Activated CD8-positive, alpha-beta memory T cell treated with anti-CD3 and anti-CD28 coated beads, Interleukin-2, amount 50 U/mL, for 1 hour (primary cell): ENCODE measurements at regions not wholly inside any gene's neighbourhood (a gene's known extent, or its start where the extent isn't known, plus 50 kb on each side); places are given as distances from the start of the nearest gene placed in this dataset.

Experiments
- DNase-seq: peaks from one replicate; pipeline ENCODE4 v3.0.0-alpha.2; 2020; ENCODE audit errors: extremely low read depth

DNA sequence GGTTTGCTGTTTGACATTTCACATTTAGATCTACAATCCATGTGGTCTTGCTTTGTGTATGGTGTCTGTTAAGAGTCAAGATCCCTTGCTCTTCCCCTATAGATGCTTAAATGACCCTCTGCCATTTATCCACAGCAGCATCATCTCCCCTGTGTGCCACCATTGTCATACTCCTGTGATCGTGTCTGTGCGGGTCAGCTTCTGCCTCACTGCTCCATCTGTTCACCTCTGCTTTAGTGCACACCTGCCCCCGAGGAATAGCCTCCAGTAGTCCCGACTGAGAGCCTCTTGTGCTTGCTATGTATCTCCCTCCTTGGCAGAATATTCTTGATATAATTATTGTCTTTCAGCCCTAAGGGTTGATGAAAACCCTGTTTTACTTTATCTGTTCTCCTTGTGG, 551.2 kb downstream of the CDH26 start:
- no peak for DNase-seq

DNA sequence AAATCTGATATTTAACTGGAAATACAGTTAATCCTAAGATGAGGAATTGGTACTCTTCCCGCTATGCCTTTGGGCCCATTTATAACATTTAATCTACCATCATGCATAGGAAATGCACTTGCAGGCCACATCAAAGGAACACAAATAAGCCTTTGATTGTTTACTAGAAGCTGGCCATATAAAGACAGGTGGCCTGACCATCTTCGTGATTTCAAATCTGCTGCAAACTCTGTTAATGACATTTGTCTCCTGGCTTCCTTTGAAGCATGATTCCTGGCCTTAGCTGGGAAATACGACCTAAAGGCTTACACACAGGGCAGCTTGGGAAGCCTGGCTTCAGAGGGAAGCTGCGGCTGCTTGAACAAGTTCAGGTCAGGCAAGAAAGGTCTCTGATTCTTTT, 552.1 kb downstream of the CDH26 start:
- no peak for DNase-seq

DNA sequence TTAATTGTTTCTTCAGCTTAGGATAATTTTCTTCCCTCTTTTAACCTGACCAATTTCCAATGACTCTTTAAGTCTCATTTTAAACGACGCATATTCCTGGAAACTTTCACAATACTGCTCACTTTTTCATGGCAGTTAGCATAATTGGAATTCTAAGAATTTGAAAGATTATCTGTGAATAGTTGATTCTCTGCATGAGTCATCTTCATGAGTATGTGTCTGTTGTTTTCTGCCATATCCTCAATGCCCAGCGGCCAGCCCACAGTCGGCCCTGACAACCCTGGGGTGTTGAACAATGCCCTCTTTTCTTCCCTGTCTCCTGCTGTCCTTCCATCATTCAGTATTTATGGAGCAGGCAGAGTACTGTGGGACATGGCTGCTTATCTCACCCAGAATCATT, 554.2 kb downstream of the CDH26 start:
- no peak for DNase-seq

DNA sequence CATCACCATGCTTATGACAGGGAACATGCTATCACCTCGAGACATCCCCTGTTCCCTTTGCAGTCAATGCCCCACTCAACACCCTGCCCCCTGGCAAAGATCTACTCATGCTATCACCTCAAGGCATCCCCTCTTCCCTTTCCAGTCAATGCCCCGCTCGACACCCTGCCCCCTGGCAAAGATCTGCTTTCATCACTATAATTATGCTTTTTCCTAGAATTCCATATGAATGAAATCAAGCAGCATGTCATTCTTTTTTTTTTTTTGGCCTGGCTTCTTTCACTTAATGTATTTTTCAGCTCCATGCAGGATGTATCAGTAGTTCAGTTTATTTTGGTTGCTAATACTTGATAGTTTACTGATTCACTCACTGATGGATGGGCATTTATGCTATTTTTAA, 554.9 kb downstream of the CDH26 start:
- DNase-seq, result no peak

DNA sequence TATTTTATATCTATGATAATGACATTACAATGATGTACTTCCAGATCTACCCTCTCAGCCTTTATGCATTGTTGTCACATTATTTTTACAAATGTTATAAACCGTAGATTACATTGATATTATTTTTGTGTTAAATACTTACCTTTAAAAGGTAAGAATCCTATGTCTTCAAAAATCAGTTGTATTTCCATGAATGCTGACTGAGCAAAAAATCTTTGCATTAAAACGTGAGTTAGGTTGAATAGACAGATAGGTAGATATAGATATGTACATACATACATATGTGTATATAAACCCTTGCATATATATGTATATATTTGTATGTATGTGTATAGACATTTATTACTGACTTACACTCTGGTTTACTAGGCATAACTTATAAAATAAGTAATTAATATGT, 558.2 kb downstream of the CDH26 start:
- DNase-seq, result no peak

DNA sequence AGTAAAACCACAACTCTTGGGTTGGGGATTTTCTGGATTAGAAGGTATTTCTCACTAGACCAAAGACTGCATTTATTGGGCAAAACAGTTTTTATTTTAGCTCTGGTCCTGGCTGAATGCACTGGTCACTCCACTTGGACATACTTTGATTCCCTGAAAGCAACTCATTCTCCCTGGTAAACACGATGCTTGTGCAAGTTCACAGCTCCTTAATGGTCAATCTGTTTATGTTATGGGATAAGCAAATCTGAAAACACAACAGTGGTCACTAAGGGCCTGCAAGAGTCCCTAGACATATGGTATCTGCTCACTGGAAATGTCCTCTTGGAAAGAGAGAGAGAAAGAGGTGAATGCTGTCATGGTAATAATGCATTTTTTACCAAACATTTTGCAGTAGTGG, 559.8 kb downstream of the CDH26 start:
- DNase-seq, result no peak

DNA sequence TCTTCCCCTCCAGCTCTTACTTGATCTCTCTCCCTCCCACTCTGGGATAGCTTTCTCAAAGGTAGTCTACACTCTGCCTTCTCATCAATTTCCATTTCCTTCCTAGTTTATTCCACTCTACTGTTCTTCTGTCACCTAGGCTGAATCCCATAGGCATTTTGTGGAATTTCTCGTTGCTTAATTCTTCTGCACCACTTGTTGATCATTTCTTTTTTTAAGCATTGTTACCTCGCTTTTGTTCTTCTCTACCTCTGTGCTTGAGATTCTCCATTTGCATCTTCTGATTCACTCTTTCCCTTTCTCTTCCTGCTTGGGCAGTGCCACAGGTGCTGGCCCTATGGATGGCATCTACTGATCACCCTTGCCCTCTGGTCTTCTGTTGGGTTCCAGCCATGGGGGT, 567.2 kb downstream of the CDH26 start:
- DNase-seq, result no peak

DNA sequence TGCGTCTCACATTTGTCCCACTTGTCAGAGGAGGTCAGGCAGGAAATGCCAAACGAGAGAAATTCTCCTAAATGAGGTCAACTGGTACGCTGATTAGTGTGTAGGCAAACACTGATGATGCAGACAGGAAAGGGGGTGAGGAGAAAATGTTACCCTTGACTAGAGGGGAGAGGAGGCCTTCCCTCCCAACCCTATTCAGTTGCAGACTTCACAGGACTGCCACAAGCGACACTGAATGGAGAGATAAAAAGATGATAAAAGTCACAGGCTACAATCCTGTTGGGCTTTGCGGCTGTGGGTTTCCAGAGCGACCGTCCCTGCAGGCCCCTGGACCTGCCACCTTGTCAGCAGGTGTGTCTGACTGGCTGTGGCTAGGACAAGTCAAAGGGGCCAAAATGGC, 569.4 kb downstream of the CDH26 start:
- no peak for DNase-seq

DNA sequence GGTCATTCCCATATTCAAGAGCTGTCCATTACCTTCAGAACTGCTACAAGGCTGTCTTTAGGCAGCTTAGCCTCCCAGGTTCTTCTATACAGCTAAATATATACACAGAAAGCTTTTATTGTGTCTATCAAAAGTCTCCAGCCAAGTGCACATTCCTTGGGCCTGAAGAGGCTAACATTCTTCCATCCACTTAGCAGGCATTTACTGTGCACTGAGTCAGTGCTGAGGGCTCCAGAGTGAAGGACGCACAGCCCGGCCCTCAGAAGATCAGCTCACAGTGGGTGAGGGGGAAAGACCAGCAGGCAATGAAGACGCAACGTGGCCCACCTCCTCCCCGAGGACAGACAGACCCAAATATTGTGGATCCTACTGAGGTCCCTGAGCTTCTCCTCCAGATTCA, 569.9 kb downstream of the CDH26 start:
- DNase-seq, result no peak

DNA sequence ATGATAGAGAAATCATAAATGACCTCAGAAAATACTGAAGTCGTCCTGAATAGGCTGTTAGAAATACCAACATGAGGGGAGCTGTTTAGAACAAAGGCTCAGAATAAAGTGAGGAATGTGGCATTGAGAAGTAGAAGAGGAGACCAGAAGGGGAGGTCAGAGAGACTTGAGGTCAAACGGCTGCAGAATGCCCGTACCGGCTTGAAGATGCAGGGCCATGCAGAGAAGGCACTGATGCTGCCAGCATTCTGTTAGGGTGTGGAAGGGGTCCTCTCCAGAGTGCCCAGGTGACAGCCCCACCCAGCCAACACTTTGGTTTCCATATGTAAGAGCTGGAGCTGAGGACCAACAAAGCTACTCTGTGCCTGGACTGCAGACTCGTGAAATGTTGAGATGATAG, 570.9 kb downstream of the CDH26 start:
- no peak for DNase-seq

DNA sequence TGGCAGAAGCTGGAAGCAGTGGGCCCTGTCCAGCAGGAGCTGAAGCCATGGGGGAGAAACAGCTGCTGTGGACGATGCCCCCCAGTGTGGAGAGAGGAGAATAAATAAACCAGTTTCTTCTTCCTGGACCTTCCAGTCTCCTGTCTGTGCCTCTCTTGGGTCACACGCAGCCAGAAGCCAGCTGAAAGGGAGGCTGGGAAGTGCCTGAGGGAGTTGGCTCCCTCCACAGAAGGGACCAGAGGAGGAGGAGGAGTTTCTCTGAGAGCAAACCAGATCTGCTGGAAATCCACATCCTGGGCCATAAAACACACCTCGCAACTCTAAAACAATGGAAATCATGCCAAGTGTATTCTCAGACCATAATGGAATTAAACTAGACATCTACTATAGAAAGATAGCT, 577.0 kb downstream of the CDH26 start:
- DNase-seq, result no peak

DNA sequence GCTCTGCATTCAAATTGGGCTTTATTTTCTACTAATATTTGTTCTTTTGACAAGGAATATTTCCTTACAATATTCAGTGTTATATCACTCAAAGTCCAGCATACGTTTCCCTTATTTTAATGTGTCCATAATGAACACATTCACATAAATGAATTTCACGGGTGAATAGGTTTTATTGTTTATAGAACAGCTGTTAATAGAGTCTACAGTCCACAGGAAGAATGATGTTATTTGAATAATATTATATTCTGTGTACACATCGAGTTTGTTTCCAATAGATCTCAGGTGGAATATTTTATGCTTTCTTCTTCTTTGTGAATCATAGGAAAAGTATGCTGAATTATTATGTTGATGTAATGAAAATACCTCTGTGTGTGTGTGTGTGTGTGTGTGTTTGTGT, 582.4 kb downstream of the CDH26 start:
- DNase-seq, result no peak

DNA sequence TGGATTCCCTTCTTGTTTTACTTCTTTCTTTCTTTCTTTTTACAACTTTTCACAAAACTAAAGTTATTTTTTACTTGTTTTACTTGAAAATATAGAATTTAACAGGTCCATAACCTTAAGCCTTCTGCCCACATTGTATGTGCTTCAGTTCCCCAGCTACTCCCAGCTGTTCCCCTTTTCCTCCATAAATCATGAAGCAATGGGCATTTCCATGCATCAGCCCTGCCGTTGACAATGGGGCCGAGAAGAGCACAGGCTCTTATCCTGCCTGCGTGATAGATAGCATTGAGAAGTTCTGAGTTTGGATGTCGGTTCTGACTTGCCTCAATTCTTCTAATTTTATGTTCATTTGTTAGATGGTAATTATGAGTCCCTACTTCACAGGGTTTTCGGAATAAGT, 583.8 kb downstream of the CDH26 start:
- no peak for DNase-seq

DNA sequence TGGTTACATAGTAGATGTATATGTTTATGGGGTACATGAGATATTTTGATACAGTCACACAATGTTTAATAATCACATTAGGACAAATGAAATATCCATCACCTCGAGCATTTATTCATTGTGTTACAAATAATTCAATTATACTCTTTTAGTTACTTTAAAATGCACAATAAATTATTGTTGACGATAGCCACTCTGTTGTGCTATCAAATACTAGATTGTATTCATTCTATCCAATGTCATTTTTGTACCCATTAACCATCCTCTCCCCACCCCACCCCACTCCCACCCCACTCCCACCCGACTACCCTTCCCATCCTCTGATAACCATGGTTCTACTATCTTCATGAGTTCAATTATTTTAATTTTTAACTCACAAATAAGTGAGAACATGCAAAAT, 585.4 kb downstream of the CDH26 start:
- no peak for DNase-seq

DNA sequence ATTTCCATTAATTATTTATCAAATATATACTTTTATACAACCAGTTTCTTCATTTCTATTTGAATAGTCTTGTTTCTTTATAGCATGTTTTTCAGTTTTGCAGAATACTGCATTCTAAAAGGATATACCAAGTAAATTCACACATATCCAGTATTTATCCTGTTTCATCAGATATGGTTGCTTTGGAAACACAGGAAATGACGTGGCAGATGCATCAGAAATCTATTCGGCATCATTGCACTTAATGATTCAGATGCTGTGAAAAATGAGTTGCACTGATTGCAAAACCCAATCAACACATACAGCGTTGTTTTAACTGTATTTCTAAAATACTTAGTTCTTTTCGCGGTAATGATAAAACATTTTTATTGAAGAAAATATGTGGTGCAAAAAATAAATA, 594.9 kb downstream of the CDH26 start:
- no peak for DNase-seq

DNA sequence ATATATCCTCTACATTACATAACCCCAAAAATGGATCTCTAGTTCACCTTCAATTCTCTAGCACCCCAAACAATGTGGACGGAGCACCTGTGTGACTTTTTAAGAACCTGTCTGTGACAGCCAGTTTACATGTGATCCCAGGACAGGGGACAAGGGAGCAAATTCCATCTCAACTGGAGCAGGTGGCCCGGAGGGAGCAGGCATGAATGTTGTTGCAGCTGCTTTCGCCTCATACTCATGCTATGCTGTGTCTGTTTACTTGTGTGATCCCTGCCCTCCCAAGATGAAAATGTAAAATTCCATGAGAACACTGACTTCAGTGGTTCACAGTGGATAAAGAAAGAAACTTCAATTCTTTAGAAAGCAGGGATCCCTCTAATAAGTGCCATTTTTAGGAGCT, 600.3 kb downstream of the CDH26 start:
- no peak for DNase-seq

DNA sequence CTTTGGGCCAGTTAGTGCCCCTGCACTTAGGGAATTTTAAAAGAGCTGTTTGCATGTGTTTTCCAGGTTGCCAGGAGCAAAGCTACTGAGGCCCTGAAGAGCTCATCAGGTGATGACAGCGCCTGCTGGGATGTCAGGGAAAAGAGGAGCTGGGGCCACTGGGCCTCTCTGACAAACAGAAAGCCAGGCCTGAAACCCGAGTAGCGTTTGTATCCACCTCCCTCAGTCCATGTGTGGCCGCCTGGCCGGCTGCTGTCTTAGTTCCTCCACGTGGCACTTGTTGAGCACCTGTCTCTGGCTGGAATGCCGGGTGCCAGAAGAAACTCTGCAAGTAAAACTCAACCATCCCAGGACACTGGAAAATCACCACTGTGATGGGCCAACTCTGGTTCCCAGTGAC, 601.2 kb downstream of the CDH26 start:
- DNase-seq, result no peak

DNA sequence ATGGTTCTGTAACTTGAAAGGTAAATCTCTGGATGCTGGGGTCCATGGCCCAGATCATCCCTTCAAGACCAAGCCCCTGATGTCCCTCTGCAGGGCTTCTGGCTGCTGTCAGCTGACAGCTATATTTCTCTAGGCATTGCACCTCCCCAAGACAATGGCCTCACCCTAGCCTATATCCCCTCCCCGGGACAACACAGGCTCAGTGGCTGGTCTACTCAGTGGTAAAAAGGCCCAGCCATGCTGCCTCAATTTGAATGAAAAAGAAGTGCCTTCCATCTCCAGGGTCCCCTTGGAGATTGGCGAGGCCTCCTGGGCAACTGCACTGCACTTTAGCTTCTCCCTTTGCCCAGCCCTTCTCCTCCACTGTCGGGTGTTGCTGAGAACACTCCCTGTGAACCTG, 602.8 kb downstream of the CDH26 start:
- no peak for DNase-seq

DNA sequence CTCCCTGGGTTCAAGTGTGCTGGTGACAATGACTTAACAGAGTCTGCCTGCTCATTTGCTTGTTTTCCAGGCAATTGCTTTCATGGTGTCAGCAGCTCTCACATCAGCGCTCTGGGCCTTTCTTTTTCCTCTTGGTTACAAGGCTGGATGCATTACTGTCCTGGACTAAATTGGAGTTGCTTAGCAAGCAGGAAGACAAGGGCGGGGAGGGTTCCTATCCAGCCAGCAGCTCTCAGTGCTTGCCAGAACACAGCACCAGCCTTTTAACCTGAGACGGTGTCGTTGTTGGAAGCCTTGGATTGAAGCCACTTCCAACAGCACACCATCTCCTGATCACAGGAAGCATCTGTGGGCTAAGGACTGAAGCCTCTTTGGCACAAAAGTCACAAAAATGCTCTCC, 606.9 kb downstream of the CDH26 start:
- no peak for DNase-seq

DNA sequence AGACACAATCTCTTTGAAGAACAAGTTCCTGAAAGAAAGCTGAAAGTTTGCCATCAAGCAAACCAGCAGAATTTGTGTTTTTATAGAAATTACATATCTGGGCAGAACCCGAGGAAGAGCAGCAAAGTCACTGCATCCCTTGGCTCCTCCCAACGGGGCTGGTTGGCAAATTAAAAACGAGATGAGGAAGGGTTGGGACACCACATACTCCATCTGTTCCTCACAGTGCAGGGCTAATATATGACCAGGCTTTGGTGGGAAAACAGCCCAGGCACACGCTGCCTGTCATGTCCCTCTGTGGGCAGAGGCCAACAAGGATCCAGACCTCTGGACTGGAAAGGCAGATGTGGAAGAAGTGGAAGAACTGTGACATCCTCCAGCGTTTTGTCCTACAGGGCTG, 607.3 kb downstream of the CDH26 start:
- no peak for DNase-seq

DNA sequence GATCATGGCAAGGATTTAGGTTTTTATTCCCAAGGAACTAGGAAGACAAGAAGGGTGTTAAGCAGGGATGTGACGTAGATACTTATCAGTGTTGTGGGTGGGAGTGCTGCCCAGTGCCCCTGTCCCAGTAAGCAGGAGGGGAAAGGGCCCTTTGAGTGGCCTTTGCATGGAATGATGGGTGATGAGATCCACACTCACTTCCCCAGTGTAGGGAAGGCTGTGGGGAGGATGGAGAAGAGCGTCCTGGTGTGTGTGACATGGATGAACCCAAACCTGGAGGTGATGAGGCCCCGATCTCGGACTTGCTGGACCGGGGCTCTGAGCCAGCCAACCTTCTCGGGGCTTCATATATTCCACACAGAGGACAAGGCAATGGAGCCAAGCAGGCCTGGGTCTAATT, 610.9 kb downstream of the CDH26 start:
- no peak for DNase-seq

DNA sequence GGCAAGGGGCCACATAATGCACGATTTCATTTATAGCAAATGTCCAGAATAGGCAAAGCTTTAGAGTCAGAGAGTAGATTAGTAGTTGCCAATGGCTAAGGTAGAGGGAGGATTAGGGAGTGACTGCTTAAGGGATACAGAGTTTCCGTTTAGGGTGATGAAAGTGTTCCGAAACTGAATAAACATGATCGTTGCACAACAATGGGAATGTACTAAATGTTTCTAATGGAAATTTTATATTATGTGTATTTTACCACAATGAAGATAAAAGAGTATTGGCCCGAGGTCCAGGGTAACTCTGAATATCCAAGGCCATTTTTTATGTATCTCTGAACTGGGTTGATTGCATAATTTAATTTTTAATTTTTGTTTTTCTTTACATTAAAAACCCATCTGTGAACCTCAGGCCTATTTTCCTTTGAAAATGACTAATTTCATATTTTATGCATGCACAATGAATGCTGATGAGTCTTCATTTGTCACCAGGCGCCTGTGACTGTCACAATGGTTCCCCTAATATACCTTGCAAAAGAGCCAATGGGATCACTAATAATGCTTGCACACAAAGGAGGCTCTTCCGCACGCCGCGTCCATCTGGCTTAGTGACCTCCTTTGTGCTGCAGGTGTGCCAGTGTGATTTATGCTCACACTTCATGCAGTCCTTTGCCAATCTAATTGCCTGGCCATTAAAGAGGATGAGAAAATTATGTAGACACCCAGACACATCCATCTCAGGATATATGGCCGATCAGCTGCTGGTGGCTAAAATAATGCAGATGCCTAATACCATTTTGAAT, 612.5 kb downstream of the CDH26 start:
- DNase-seq, result no peak

DNA sequence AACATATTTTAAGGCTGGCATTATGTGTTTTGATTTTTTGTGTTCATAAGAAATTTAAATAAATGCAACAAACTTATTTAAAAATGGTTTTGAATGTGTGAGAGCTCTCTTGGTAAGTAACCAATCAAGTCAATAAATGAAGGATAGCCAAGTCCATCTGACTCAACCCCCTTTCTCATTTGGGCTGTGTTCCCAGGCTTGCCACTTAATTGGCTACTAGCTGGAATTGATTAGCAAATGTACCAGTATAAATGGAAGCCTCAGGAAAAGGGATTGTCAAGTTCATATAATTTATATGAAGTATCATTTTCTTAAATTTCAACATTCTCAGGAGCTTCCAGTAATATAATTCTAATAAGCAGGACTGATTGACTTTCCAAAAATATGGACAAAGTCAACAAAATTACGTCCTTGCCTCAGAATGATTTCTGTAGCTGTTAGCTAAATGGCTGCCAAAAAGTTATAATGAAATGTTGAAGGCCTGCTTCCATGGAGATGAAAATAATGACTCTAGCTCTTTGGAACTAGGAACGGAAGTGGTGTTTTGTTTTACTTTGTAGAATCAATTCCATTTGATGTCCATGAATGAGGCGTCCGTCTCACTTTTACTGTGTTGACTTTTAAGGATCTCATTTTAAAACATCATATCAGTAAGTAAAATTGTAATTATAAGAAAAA, 614.9 kb downstream of the CDH26 start:
- DNase-seq, result no peak

DNA sequence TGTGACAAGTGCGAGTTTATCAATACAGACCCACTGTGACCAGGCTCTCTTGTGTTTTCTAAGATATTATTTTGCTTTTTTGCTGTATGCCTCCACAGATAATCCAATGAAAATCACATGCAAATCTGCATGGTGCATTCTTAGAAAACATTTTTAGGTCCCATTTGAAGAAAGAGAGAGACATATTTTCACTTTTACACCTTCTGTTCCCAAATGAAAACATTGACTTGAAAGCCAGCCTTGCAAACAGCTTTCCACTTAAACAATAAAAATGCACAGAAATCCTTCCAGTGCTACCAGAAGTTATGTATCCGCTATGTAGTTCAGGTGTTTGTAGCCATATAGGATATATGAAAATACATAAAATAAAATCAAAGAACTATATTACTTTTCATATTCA, 618.0 kb downstream of the CDH26 start:
- no peak for DNase-seq
